Endothelial cell of umbilical vein (primary cell): ENCODE measurements at regions not wholly inside any gene's neighbourhood (a gene's known extent, or its start where the extent isn't known, plus 50 kb on each side); places are given as distances from the start of the nearest gene placed in this dataset.

ENCODE experiments used
- BruUV-seq: library from RNA; stranded (reverse); fragments of 400-500 nt; replicated peaks from 2 replicates; lab custom pipeline; 2021; lab: Mats Ljungman, UMichigan
- CTCF ChIA-PET: fragments of 300-600, 350-600 bp; sonication (Branson Sonifier 250); formaldehyde crosslinking; loops from one replicate; lab custom pipeline; 2021; ENCODE audit warnings: antibody characterized with exemption, inconsistent platforms; lab: Charles Lee
- POLR2A ChIA-PET: fragments of 300-600, 350-600 bp; sonication (Branson Sonifier 250); formaldehyde crosslinking; loops from one replicate; lab custom pipeline; 2021; ENCODE audit warnings: antibody characterized with exemption, inconsistent platforms; lab: Charles Lee
- DNase-seq: peaks from one replicate; pipeline ENCODE4 v3.0.0-alpha.2; 2011; ENCODE audit warnings: low read depth, low spot score
- FAIRE-seq: peaks from 2 replicates; lab custom pipeline; 2011; peaks lifted over from hg19 to GRCh38; lab: Jason Lieb, UNC
- H2AFZ ChIP-seq: 2 replicates; pipeline ENCODE4 v1.6.0; 2012; ENCODE audit warnings: low read depth, low read length, control low read depth, inconsistent platforms
- H3K27ac ChIP-seq: 2 replicates; pipeline ENCODE4 v1.5.1; 2011; ENCODE audit warnings: low read depth, mild to moderate bottlenecking, control low read depth, low read length, moderate library complexity; ENCODE audit not compliant: insufficient read depth
- H3K27me3 ChIP-seq, 2 experiments: 2 replicates each; pipeline versions ENCODE4 v1.6.0 to v1.6.1; 2011; ENCODE audit warnings: low read length in 2 of 2, mixed read lengths in 1 of 2; ENCODE audit not compliant: control insufficient read depth in 2 of 2, insufficient read depth in 2 of 2
- H3K36me3 ChIP-seq, 2 experiments: 2 replicates in 1 of 2; 3 replicates in 1 of 2; pipeline ENCODE4 v1.5.1; 2011; ENCODE audit warnings: low read length in 2 of 2, mild to moderate bottlenecking in 1 of 2, moderate library complexity in 1 of 2; ENCODE audit not compliant: control insufficient read depth in 2 of 2, insufficient read depth in 2 of 2; ENCODE audit errors: extremely low read depth in 1 of 2
- H3K4me1 ChIP-seq: 3 replicates; pipeline ENCODE4 v1.5.1; 2011; ENCODE audit warnings: mild to moderate bottlenecking, low read length; ENCODE audit not compliant: control insufficient read depth, insufficient read depth; ENCODE audit errors: extremely low read depth
- H3K4me2 ChIP-seq: 2 replicates; pipeline ENCODE4 v1.6.1; 2011; ENCODE audit warnings: low read length, control low read depth, mixed read lengths; ENCODE audit not compliant: insufficient read depth
- H3K4me3 ChIP-seq, 3 experiments: fragments of 200-600 bp in 1 of 3; sonication (generic), shearing (Covaris generic) in 1 of 3; replicated peaks in 1 of 3; 2 replicates each; pipeline ENCODE4 v1.5.1; 2011 to 2016; ENCODE audit warnings: control low read depth in 3 of 3, low read length in 3 of 3, mild to moderate bottlenecking in 2 of 3, inconsistent platforms in 1 of 3, low read depth in 1 of 3, moderate library complexity in 1 of 3; ENCODE audit not compliant: insufficient read depth in 1 of 3
- H3K79me2 ChIP-seq: 2 replicates; pipeline ENCODE4 v1.6.0; 2012; ENCODE audit warnings: low read length, inconsistent platforms; ENCODE audit not compliant: control insufficient read depth, insufficient read depth
- H3K9ac ChIP-seq: replicated peaks from 2 replicates; pipeline ENCODE3; 2011; ENCODE audit warnings: low read length, control low read depth; ENCODE audit not compliant: insufficient read depth; ENCODE audit errors: extremely low read depth
- H3K9me1 ChIP-seq: replicated peaks from 3 replicates; pipeline ENCODE4 v1.6.0; 2011; ENCODE audit warnings: mild to moderate bottlenecking, low read length; ENCODE audit not compliant: control insufficient read depth, insufficient read depth; ENCODE audit errors: extremely low read depth
- H3K9me3 ChIP-seq: replicated peaks from 2 replicates; pipeline ENCODE4 v1.5.1; 2012; ENCODE audit warnings: low read length, inconsistent platforms; ENCODE audit not compliant: control insufficient read depth, insufficient read depth
- H4K20me1 ChIP-seq: replicated peaks from 2 replicates; pipeline ENCODE3; 2011; ENCODE audit warnings: mild to moderate bottlenecking, low read length; ENCODE audit not compliant: control insufficient read depth, insufficient read depth; ENCODE audit errors: extremely low read depth
- CTCF ChIP-seq, 2 donors: IDR thresholded peaks; 1 replicate in 1 of 2; 2 replicates in 1 of 2; pipeline ENCODE4 v1.5.1; 2011; ENCODE audit warnings: low read length in 2 of 2, mild to moderate bottlenecking in 2 of 2, moderate library complexity in 2 of 2, control low read depth in 1 of 2, inconsistent platforms in 1 of 2, low read depth in 1 of 2; ENCODE audit not compliant: insufficient read depth in 1 of 2; ENCODE audit errors: extremely low read depth in 1 of 2
- EZH2 ChIP-seq: IDR thresholded peaks from 2 replicates; pipeline ENCODE4 v1.6.1; 2012; ENCODE audit warnings: borderline replicate concordance, low read depth, mild to moderate bottlenecking, moderate library complexity, low read length, inconsistent platforms; ENCODE audit not compliant: severe bottlenecking
- FOS ChIP-seq: IDR thresholded peaks from 2 replicates; pipeline ENCODE4 v1.6.1; 2011; ENCODE audit warnings: mild to moderate bottlenecking, low read length, moderate library complexity, borderline replicate concordance; ENCODE audit not compliant: insufficient read depth
- GATA2 ChIP-seq: IDR thresholded peaks from 2 replicates; pipeline ENCODE4 v1.7.0; 2011; ENCODE audit warnings: low read depth, mild to moderate bottlenecking, moderate library complexity, mixed read lengths, low read length; ENCODE audit not compliant: insufficient read length, insufficient read depth
- JUN ChIP-seq: IDR thresholded peaks from 2 replicates; pipeline ENCODE4 v1.6.1; 2011; ENCODE audit warnings: borderline replicate concordance, low read depth; ENCODE audit not compliant: insufficient read length, insufficient read depth
- MAX ChIP-seq: IDR thresholded peaks from 2 replicates; pipeline ENCODE4 v1.6.1; 2011; ENCODE audit not compliant: insufficient read depth, insufficient read length
- MYC ChIP-seq: IDR thresholded peaks from one replicate; pipeline ENCODE4 v1.6.1; 2011; ENCODE audit warnings: mild to moderate bottlenecking, low read depth, low read length
- POLR2A ChIP-seq: IDR thresholded peaks from 2 replicates; pipeline ENCODE4 v1.6.1; 2012; ENCODE audit warnings: low read depth, mild to moderate bottlenecking, control low read depth, low read length
- POLR2AphosphoS5 ChIP-seq: IDR thresholded peaks from 2 replicates; pipeline ENCODE4 v1.6.1; 2012; ENCODE audit warnings: low read depth, mild to moderate bottlenecking, control low read depth, low read length, moderate library complexity; ENCODE audit not compliant: insufficient read depth
- dilution Hi-C: fragments of 300-500 bp; cut with MboI; formaldehyde crosslinking; loops from one replicate; pipeline ENCODE4 v1.15.0; 2019; ENCODE audit warnings: low sequenced_read_pairs; ENCODE audit not compliant: extremely low pct_ligation_motif_present
- intact Hi-C: fragments of 100-400 bp; cut with micrococcal nuclease; formaldehyde crosslinking; loops from one replicate; pipeline ENCODE4 v1.10.0; 2022

- CTCF ChIA-PET = interaction anchor here (0.5 to 2.2 kb wide), 9 partner anchors 9 to 134 kb away, joined by 3 to 13 read pairs (median 3); no protein-coding TSS in a partner anchor
- TF ChIP-seq EZH2 (no peak), GATA2 (no peak), JUN (peak; percentile 35), FOS (peak; percentile 81), POLR2AphosphoS5 (peak; percentile 40), MAX (no peak), POLR2A (no peak), CTCF (IDR thresholded peaks at IDR 0.05; ENCODE audit: extremely low read depth in 1 of 2, insufficient read depth in 1 of 2, low read depth in 1 of 2, low read length in 2 of 2) (no peak), MYC (no peak)
- Histone ChIP-seq H3K4me2 (peak overlapping the region; percentile 35), H4K20me1 (no peaks in the 10 kb centered on the region), H3K4me3 (no peak overlapping the region), H3K9ac (no peak overlapping the region), H3K9me3 (no peaks in the 10 kb centered on the region), H3K36me3 (no peaks in the 10 kb centered on the region), H3K4me1 (peaks cover 15% of the 10 kb centered on the region), H2AFZ (peak overlapping the region; percentile 58), H3K27ac (no peak overlapping the region), H3K9me1 (no peaks in the 10 kb centered on the region), H3K27me3 (no peaks in the 10 kb centered on the region), H3K79me2 (no peaks in the 10 kb centered on the region)
- BruUV-seq = no TSS peak
- POLR2A ChIA-PET = no interaction called here
- peak; percentile 84 for FAIRE-seq
- intact Hi-C loops = loop anchor here (2.0 kb wide), 1 partner anchor 94 kb away; the partner anchor contains the start of gene HK2
- dilution Hi-C loops = no loop called here
- DNase-seq = peak; percentile 77
Measured at GRCh38 chr2:74740741-74741431, 86.8 kb downstream of the SEMA4F start.
